ENCODE measurements at regions not wholly inside any gene's neighbourhood (a gene's known extent, or its start where the extent isn't known, plus 50 kb on each side); places are given as distances from the start of the nearest gene placed in this dataset.

DNA sequence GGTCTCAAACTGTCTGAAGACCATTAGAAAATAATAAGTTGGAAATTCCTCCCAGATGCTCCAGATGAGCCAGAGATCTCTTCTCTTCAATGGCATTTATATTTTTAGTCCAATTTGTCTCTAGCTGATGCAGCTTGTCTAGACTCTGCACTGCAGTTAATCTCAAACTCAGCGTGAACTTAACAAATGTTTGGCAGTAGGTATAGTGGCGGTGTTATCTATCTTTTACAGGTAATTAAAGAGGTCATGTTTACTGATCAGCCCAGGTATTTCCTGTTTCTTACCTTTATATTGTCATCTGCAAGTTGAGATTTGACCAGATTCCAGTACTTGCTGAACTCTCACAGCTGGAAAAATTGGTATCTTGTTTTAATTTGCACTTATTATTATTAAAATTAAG is 1024.5 kb upstream of the ADGRL2 start:
- TF ChIP-seq, protein P1, sequence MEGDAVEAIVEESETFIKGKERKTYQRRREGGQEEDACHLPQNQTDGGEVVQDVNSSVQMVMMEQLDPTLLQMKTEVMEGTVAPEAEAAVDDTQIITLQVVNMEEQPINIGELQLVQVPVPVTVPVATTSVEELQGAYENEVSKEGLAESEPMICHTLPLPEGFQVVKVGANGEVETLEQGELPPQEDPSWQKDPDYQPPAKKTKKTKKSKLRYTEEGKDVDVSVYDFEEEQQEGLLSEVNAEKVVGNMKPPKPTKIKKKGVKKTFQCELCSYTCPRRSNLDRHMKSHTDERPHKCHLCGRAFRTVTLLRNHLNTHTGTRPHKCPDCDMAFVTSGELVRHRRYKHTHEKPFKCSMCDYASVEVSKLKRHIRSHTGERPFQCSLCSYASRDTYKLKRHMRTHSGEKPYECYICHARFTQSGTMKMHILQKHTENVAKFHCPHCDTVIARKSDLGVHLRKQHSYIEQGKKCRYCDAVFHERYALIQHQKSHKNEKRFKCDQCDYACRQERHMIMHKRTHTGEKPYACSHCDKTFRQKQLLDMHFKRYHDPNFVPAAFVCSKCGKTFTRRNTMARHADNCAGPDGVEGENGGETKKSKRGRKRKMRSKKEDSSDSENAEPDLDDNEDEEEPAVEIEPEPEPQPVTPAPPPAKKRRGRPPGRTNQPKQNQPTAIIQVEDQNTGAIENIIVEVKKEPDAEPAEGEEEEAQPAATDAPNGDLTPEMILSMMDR (IDR thresholded peaks at IDR 0.05) = no peak
- TF ChIP-seq POLR2AphosphoS5 (IDR thresholded peaks at IDR 0.05) (no peak), POLR2A (IDR thresholded peaks at IDR 0.05) (no peak)

Data from prostate gland (tissue), 2 donors.